ENCODE measurements at regions not wholly inside any gene's neighbourhood (a gene's known extent, or its start where the extent isn't known, plus 50 kb on each side); places are given as distances from the start of the nearest gene placed in this dataset.

- TF ChIP-seq POLR2A (IDR thresholded peaks at IDR 0.05; ENCODE audit: low read length) = no peak
- no peak for TF ChIP-seq GATA1 (IDR thresholded peaks at IDR 0.05; ENCODE audit: low read depth, low read length)
Measured at GRCh38 chr7:106515321-106515720, 145.6 kb downstream of the CCDC71L start.

All from erythroblast (primary cell).